ENCODE measurements at regions not wholly inside any gene's neighbourhood (a gene's known extent, or its start where the extent isn't known, plus 50 kb on each side); places are given as distances from the start of the nearest gene placed in this dataset.

- DNase-seq, result no peak
Measured at GRCh38 chr12:47305464-47305863, 225.7 kb upstream of the AMIGO2 start.

DNA sequence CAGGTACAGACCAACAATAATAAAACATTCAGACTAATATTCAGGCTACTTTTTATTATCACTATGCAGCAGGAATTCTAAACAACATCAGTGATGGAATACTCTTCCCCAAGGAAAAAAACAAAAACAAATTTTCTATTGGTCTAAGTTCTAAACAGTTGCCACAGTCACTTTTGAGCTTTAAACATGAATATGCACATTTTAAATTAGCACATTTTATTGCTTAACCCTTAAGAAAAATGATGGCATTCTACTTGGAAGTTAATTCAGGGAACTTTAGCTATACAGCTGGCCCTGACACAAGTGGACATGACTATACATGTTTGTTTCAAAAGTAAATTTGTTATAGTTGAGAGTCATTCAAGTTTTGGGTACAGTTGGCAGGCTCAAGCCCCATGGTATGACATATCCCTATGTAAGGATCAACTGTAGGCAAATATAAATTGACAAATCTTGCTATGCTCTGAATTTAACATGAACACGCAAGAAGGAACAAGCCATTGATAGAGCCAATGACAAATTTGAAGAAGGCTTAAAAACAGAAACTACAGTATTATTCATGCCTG, 224.3 kb upstream of the AMIGO2 start:
- DNase-seq, result no peak

- no peak for DNase-seq
Measured at GRCh38 chr12:47303207-47303606, 223.4 kb upstream of the AMIGO2 start.

- no peak for DNase-seq
Measured at GRCh38 chr12:47302111-47302671, 222.4 kb upstream of the AMIGO2 start.

- DNase-seq, result no peak
Measured at GRCh38 chr12:47299586-47299985, 219.8 kb upstream of the AMIGO2 start.

DNA sequence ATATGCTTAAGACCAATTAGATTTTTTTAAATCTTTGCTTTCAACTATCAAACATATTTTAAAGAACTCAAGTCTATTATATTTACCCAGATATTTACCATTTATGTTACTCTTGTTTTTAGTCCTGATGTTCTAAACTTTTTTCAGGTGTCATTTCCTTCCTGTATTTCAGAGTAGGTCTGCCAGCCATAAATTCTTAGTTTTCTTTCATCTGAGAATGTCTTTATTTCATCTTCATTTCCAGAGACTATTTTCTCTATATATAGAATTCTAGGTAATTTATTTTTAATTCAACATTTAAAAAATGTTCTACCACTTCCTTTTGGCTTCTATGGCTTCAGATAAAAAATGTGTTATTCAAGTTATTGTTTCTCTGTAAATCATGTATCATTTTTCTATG, 218.2 kb upstream of the AMIGO2 start:
- DNase-seq, result no peak

GRCh38 chr12:47296828-47297227, 217.1 kb upstream of the AMIGO2 start:
- no peak for DNase-seq

DNA sequence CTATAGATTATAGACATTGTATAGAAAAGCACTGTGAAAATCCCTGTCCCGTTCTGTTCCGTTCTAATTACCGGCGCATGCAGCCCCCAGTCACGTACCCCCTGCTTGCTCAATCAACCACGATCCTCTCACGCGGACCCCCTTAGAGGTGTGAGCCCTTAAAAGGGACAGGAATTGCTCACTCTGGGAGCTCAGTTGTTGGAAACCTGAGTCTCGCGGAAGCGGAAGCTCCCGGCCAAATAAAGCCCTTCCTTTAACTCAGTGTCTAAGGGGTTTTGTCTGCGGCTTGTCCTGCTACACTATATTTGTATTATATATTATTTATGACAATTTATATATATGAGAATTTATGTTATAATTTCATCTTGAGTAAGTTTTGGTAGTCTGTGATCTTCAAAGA, 213.6 kb upstream of the AMIGO2 start:
- no peak for DNase-seq

GRCh38 chr12:47286676-47287075, 206.9 kb upstream of the AMIGO2 start:
- no peak for DNase-seq
